ENCODE measurements at regions not wholly inside any gene's neighbourhood (a gene's known extent, or its start where the extent isn't known, plus 50 kb on each side); places are given as distances from the start of the nearest gene placed in this dataset.

DNA sequence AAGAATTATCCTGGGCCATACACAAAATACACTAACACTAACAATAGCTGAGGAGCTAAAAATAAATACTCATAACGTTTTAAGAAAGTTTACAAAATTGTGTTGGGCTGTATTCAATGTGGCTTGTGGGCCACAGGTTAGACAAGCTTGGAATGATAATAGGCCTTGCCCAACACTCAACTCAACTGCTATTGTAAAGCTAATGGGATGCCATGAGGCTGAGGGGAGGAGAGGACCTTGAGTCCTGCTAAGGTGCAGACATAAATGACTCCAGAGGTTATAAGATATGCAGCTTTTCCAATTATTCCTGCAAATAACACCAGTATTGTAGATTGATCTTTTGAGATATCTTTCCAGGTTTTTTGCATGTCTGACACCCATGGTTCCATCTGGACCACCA lies 97.0 kb downstream of the FCRL5 start:
- no peak for TF ChIP-seq EZH2 (IDR thresholded peaks at IDR 0.05; ENCODE audit: low read depth)
- TF ChIP-seq, protein P1, sequence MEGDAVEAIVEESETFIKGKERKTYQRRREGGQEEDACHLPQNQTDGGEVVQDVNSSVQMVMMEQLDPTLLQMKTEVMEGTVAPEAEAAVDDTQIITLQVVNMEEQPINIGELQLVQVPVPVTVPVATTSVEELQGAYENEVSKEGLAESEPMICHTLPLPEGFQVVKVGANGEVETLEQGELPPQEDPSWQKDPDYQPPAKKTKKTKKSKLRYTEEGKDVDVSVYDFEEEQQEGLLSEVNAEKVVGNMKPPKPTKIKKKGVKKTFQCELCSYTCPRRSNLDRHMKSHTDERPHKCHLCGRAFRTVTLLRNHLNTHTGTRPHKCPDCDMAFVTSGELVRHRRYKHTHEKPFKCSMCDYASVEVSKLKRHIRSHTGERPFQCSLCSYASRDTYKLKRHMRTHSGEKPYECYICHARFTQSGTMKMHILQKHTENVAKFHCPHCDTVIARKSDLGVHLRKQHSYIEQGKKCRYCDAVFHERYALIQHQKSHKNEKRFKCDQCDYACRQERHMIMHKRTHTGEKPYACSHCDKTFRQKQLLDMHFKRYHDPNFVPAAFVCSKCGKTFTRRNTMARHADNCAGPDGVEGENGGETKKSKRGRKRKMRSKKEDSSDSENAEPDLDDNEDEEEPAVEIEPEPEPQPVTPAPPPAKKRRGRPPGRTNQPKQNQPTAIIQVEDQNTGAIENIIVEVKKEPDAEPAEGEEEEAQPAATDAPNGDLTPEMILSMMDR (conservative IDR thresholded peaks at IDR 0.05): no peak

All from PC-9 (cell line).